Natural killer cell (primary cell): ENCODE measurements at regions not wholly inside any gene's neighbourhood (a gene's known extent, or its start where the extent isn't known, plus 50 kb on each side); places are given as distances from the start of the nearest gene placed in this dataset.

Experiments used
- ATAC-seq, 3 donors: fragments of 150-1000 bp in 2 of 3; fragments of 200-7000 bp in 1 of 3; cut with Tn5 transposase; 1 replicate in 1 of 3; 2 replicates in 2 of 3; pipeline ENCODE4 v1.10.0; 2021; ENCODE audit warnings: mild to moderate bottlenecking in 2 of 3, moderate library complexity in 2 of 3
- DNase-seq, 2 donors: peaks; one replicate each; pipeline versions ENCODE4 v3.0.0 to v3.0.0-alpha.2; 2013 to 2021; ENCODE audit warnings: mixed read lengths in 1 of 2
- H3K27ac ChIP-seq: one replicate; pipeline ENCODE4 v1.5.1; 2013; ENCODE audit warnings: mild to moderate bottlenecking, low read length
- H3K27me3 ChIP-seq: one replicate; pipeline ENCODE4 v1.6.1; 2013; ENCODE audit warnings: low read length; ENCODE audit not compliant: control insufficient read depth, insufficient read depth
- H3K36me3 ChIP-seq: one replicate; pipeline ENCODE4 v1.6.1; 2013; ENCODE audit warnings: low read length; ENCODE audit not compliant: control insufficient read depth, insufficient read depth
- H3K4me1 ChIP-seq: one replicate; pipeline ENCODE4 v1.6.1; 2013; ENCODE audit warnings: low read length; ENCODE audit not compliant: control insufficient read depth, insufficient read depth
- H3K4me3 ChIP-seq: one replicate; pipeline ENCODE4 v1.5.1; 2013; ENCODE audit warnings: low read length
- H3K9me3 ChIP-seq: one replicate; pipeline ENCODE4 v1.6.1; 2013; ENCODE audit warnings: low read length; ENCODE audit not compliant: control insufficient read depth, insufficient read depth
- H3K27ac Mint-ChIP-seq, 2 donors: one replicate each; pipeline ENCODE4 v1.8.0; 2022; ENCODE audit warnings: mild to moderate bottlenecking in 2 of 2, mixed read lengths in 2 of 2, moderate library complexity in 1 of 2
- H3K27me3 Mint-ChIP-seq, 2 donors: one replicate each; pipeline ENCODE4 v1.8.0; 2022; ENCODE audit warnings: low read depth in 2 of 2, mixed read lengths in 2 of 2
- H3K36me3 Mint-ChIP-seq: one replicate; pipeline ENCODE4 v1.8.0; 2022; ENCODE audit warnings: mixed read lengths
- H3K4me1 Mint-ChIP-seq, 2 donors: one replicate each; pipeline ENCODE4 v1.8.0; 2022; ENCODE audit warnings: mixed read lengths in 2 of 2
- H3K4me3 Mint-ChIP-seq: one replicate; pipeline ENCODE4 v1.8.0; 2022; ENCODE audit warnings: mild to moderate bottlenecking, moderate library complexity, mixed read lengths
- H3K9me3 Mint-ChIP-seq, 2 donors: one replicate each; pipeline ENCODE4 v1.8.0; 2022; ENCODE audit warnings: mixed read lengths in 2 of 2
- WGBS: methylation state at CpG from one replicate; pipeline ENCODE4 v1.1.7; 2013; ENCODE audit warnings: missing lambda C conversion rate; ENCODE audit not compliant: insufficient coverage; 5-methylcytosine and 5-hydroxymethylcytosine counted together
- intact Hi-C: fragments of 100-400 bp; cut with micrococcal nuclease; formaldehyde crosslinking; loops from one replicate; pipeline ENCODE4 v1.14.2; 2022
- TF ChIP-seq, protein P1 (sequence below): fragments of 200-600 bp; IDR thresholded peaks from one replicate; pipeline ENCODE4 v1.8.0; 2022; ENCODE audit warnings: antibody characterized with exemption

DNA sequence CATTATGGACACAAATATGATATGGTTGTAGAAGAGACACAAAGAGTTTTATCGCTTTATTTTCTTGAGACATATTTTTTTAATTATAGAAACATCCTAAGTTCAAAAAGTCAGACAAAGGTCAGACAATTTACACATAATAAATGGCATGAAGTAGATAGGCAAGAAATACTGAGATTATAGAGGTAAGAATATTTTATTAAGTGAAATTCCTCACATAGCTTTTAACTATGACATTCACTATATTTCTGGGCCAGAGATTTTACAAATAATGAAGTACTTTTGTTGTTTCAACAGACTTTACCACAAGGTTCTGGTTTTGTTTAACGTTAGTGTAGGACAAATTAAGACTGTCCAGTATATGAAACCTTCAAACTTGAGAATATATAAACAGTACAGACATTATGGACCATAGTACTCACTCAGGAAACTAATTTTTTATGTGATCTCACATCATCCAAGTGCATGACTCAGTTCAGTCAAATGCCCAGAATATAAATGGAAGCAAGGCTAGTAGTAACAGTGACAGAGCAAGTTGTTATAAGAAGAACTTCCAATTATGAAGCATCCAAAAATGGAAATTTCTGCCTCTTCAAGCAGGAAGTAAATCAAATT is 394.8 kb downstream of the KCNJ2 start:
- H3K27me3 ChIP-seq = no peaks in the 10 kb centered on the region
- TF ChIP-seq, protein P1, sequence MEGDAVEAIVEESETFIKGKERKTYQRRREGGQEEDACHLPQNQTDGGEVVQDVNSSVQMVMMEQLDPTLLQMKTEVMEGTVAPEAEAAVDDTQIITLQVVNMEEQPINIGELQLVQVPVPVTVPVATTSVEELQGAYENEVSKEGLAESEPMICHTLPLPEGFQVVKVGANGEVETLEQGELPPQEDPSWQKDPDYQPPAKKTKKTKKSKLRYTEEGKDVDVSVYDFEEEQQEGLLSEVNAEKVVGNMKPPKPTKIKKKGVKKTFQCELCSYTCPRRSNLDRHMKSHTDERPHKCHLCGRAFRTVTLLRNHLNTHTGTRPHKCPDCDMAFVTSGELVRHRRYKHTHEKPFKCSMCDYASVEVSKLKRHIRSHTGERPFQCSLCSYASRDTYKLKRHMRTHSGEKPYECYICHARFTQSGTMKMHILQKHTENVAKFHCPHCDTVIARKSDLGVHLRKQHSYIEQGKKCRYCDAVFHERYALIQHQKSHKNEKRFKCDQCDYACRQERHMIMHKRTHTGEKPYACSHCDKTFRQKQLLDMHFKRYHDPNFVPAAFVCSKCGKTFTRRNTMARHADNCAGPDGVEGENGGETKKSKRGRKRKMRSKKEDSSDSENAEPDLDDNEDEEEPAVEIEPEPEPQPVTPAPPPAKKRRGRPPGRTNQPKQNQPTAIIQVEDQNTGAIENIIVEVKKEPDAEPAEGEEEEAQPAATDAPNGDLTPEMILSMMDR = no peak
- no peaks in the 10 kb centered on the region for H3K36me3 ChIP-seq
- Mint-ChIP-seq H3K27ac (no peak overlapping the region), H3K4me3 (no peak overlapping the region), H3K4me1 (no peaks in the 10 kb centered on the region), H3K27me3 (no peaks in the 10 kb centered on the region), H3K36me3 (no peaks in the 10 kb centered on the region), H3K9me3 (peaks cover 0 to 7% of the 10 kb centered on the region in 2 donors)
- intact Hi-C loops = no loop called here
- WGBS = no CpG with 5 or more reads among the region's 2 CpGs
- H3K4me1 ChIP-seq = no peaks in the 10 kb centered on the region
- H3K27ac ChIP-seq = no peak overlapping the region
- ATAC-seq = no peak
- DNase-seq = no peak
- no peaks in the 10 kb centered on the region for H3K9me3 ChIP-seq
- no peak overlapping the region for H3K4me3 ChIP-seq

GRCh38 chr17:70569128-70569527 is 399.8 kb downstream of the KCNJ2 start:
- ATAC-seq = no peak
- H3K4me3 ChIP-seq = no peak overlapping the region
- Mint-ChIP-seq H3K27me3 (no peaks in the 10 kb centered on the region), H3K27ac (no peak overlapping the region), H3K9me3 (peaks cover 0 to 6% of the 10 kb centered on the region in 2 donors), H3K36me3 (no peaks in the 10 kb centered on the region), H3K4me3 (no peak overlapping the region), H3K4me1 (no peaks in the 10 kb centered on the region)
- H3K27ac ChIP-seq = no peak overlapping the region
- TF ChIP-seq, protein P1 = no peak
- WGBS = no CpG with 5 or more reads among the region's 1 CpG
- no peaks in the 10 kb centered on the region for H3K27me3 ChIP-seq
- H3K36me3 ChIP-seq = no peaks in the 10 kb centered on the region
- no peak for DNase-seq
- no peaks in the 10 kb centered on the region for H3K4me1 ChIP-seq
- intact Hi-C loops = no loop called here
- H3K9me3 ChIP-seq = no peaks in the 10 kb centered on the region

GRCh38 chr17:70577456-70577855 is 408.1 kb downstream of the KCNJ2 start:
- Histone ChIP-seq H3K4me3 (no peak overlapping the region), H3K4me1 (no peaks in the 10 kb centered on the region), H3K27ac (no peak overlapping the region), H3K9me3 (peaks cover 3% of the 10 kb centered on the region), H3K27me3 (no peaks in the 10 kb centered on the region), H3K36me3 (no peaks in the 10 kb centered on the region)
- ATAC-seq (no peak), DNase-seq (no peak)
- WGBS = 94% methylated on average over 20 of the region's 20 CpGs
- H3K27ac Mint-ChIP-seq = no peak overlapping the region
- H3K9me3 Mint-ChIP-seq = peaks cover 10% of the 10 kb centered on the region in 2 donors
- H3K4me1 Mint-ChIP-seq = no peaks in the 10 kb centered on the region
- H3K4me3 Mint-ChIP-seq = no peak overlapping the region
- TF ChIP-seq, protein P1 = no peak
- H3K36me3 Mint-ChIP-seq = no peaks in the 10 kb centered on the region
- no peaks in the 10 kb centered on the region for H3K27me3 Mint-ChIP-seq
- intact Hi-C loops = no loop called here

DNA sequence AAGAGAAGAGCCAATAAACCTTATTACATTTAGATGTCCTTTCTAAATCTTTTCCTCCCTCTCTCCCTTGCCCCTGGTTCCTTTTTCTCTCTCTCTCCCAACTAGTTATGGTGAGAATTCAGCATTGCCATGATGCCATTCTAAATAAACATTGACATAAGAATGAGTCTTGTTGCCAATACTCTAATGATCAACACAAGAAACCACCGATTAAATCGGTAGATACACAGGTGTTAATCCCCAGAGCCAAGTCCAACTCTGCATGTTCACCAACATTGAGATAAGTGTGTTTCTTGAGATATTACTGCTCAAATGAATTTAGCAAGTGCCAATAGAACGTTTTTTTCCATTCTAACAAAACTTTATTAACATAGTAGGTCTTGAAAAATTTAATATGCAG is 412.1 kb downstream of the KCNJ2 start:
- 100% methylated on average over 2 of the region's 3 CpGs for WGBS
- no peak for DNase-seq
- H3K4me3 ChIP-seq = no peak overlapping the region
- no peak overlapping the region for H3K27ac ChIP-seq
- peaks cover 6% of the 10 kb centered on the region for H3K9me3 ChIP-seq
- no peaks in the 10 kb centered on the region for H3K27me3 ChIP-seq
- Mint-ChIP-seq H3K9me3 (peaks cover 11 to 21% of the 10 kb centered on the region in 2 donors), H3K4me1 (no peaks in the 10 kb centered on the region), H3K36me3 (no peaks in the 10 kb centered on the region), H3K4me3 (no peak overlapping the region), H3K27ac (no peak overlapping the region), H3K27me3 (no peaks in the 10 kb centered on the region)
- no peaks in the 10 kb centered on the region for H3K4me1 ChIP-seq
- ATAC-seq = no peak
- no peaks in the 10 kb centered on the region for H3K36me3 ChIP-seq
- intact Hi-C loops = no loop called here
- TF ChIP-seq, protein P1 = no peak
